ENCODE measurements at regions not wholly inside any gene's neighbourhood (a gene's known extent, or its start where the extent isn't known, plus 50 kb on each side); places are given as distances from the start of the nearest gene placed in this dataset.

- no peak overlapping the region for H3K27ac ChIP-seq (ENCODE audit: extremely low read depth, low read depth, low read length)
- DNase-seq (ENCODE audit: extremely low read depth in 1 of 4, low spot score in 3 of 4), result no peak
- H3K9ac ChIP-seq (ENCODE audit: insufficient read depth in 1 of 2, low read depth in 2 of 2, low read length in 2 of 2), result no peak overlapping the region
- FAIRE-seq, result no peak
- no peaks in the 10 kb centered on the region for H3K9me1 ChIP-seq (ENCODE audit: control insufficient read depth, insufficient read depth, low read length)
- in situ Hi-C loops (cut with MboI) (no loop called here), intact Hi-C loops (cut with micrococcal nuclease) (no loop called here)
- no peaks in the 10 kb centered on the region; a peak in 1 of 5 replicates for H3K27me3 ChIP-seq (ENCODE audit: control insufficient read depth in 2 of 2, insufficient read depth in 2 of 2, low read length in 2 of 2)
- H3K79me2 ChIP-seq (ENCODE audit: control insufficient read depth, insufficient read depth, low read length), result no peaks in the 10 kb centered on the region
- no peak overlapping the region for H2AFZ ChIP-seq (ENCODE audit: low read depth, low read length)
- WGBS (ENCODE audit: insufficient coverage, low coverage, missing lambda C conversion rate), result 3% methylated on average over 4 of the region's 4 CpGs
- no peak overlapping the region for H3K4me2 ChIP-seq (ENCODE audit: insufficient read depth, low read length)
- BruUV-seq (replicated peaks), result no TSS peak
- H3K4me3 ChIP-seq, result no peak overlapping the region
- no peaks in the 10 kb centered on the region for H3K4me1 ChIP-seq (replicated peaks in 1 of 2; ENCODE audit: control insufficient read depth in 2 of 2, insufficient read depth in 2 of 2, low read length in 2 of 2)
- ChIA-PET POLR2A (no interaction called here), CTCF (ENCODE audit: low intra/inter-chr PET ratio) (no interaction called here)
- H3K9me3 ChIP-seq (replicated peaks; ENCODE audit: control insufficient read depth, insufficient read depth, low read depth, low read length), result no peaks in the 10 kb centered on the region
- ATAC-seq, result no peak
- no peak for TF ChIP-seq CREB5 (CRISPR knock-in tag; IDR thresholded peaks at IDR 0.05)
- H3K36me3 ChIP-seq (ENCODE audit: control insufficient read depth, insufficient read depth, low read length), result no peaks in the 10 kb centered on the region
- no peaks in the 10 kb centered on the region for H4K20me1 ChIP-seq (replicated peaks; ENCODE audit: control insufficient read depth, insufficient read depth, low read length)
Measured at GRCh38 chr10:112886463-112886862, 63.6 kb upstream of the TCF7L2 start.

GRCh38 chr10:112887968-112888367 is 62.1 kb upstream of the TCF7L2 start:
- Histone ChIP-seq H3K4me3 (no peak overlapping the region), H3K4me2 (ENCODE audit: insufficient read depth, low read length) (no peak overlapping the region), H3K9ac (ENCODE audit: insufficient read depth in 1 of 2, low read depth in 2 of 2, low read length in 2 of 2) (no peak overlapping the region), H3K36me3 (ENCODE audit: control insufficient read depth, insufficient read depth, low read length) (no peaks in the 10 kb centered on the region), H4K20me1 (replicated peaks; ENCODE audit: control insufficient read depth, insufficient read depth, low read length) (no peaks in the 10 kb centered on the region), H3K9me1 (ENCODE audit: control insufficient read depth, insufficient read depth, low read length) (no peaks in the 10 kb centered on the region), H3K4me1 (replicated peaks in 1 of 2; ENCODE audit: control insufficient read depth in 2 of 2, insufficient read depth in 2 of 2, low read length in 2 of 2) (no peaks in the 10 kb centered on the region), H3K27me3 (ENCODE audit: control insufficient read depth in 2 of 2, insufficient read depth in 2 of 2, low read length in 2 of 2) (no peaks in the 10 kb centered on the region; a peak in 1 of 5 replicates), H3K27ac (ENCODE audit: extremely low read depth, low read depth, low read length) (no peak overlapping the region), H3K9me3 (replicated peaks; ENCODE audit: control insufficient read depth, insufficient read depth, low read depth, low read length) (no peaks in the 10 kb centered on the region), H3K79me2 (ENCODE audit: control insufficient read depth, insufficient read depth, low read length) (no peaks in the 10 kb centered on the region), H2AFZ (ENCODE audit: low read depth, low read length) (no peak overlapping the region)
- intact Hi-C loops (cut with micrococcal nuclease) (no loop called here), in situ Hi-C loops (cut with MboI) (no loop called here)
- FAIRE-seq (no peak), DNase-seq (ENCODE audit: extremely low read depth in 1 of 4, low spot score in 3 of 4) (no peak), ATAC-seq (no peak)
- WGBS (ENCODE audit: insufficient coverage, low coverage, missing lambda C conversion rate), result 0% methylated on average over 2 of the region's 3 CpGs
- TF ChIP-seq MBD2 (IDR thresholded peaks at IDR 0.05; ENCODE audit: borderline replicate concordance, low read depth), result no peak
- TF ChIP-seq NR2C1 (IDR thresholded peaks at IDR 0.05), result no peak
- no peak for TF ChIP-seq NR2C1 (tag; IDR thresholded peaks at IDR 0.05)
- TF ChIP-seq TSC22D4 (tag; IDR thresholded peaks at IDR 0.05), result no peak
- no peak for TF ChIP-seq GATAD2A (IDR thresholded peaks at IDR 0.05)
- POLR2A ChIA-PET, result no interaction called here
- BruUV-seq (replicated peaks), result no TSS peak
- CTCF ChIA-PET (ENCODE audit: low intra/inter-chr PET ratio), result no interaction called here

Data from K562 (cell line).